GM13976 (cell line): ENCODE measurements at regions not wholly inside any gene's neighbourhood (a gene's known extent, or its start where the extent isn't known, plus 50 kb on each side); places are given as distances from the start of the nearest gene placed in this dataset.

Experiments
- DNase-seq: peaks from one replicate; pipeline ENCODE4 v3.0.0; 2012; ENCODE audit warnings: low spot score
- in situ Hi-C: fragments of 300-500 bp; cut with MboI; formaldehyde crosslinking; loops from one replicate; pipeline ENCODE4 v1.12.0; 2022; ENCODE audit warnings: low sequenced_read_pairs, mixed read lengths, inconsistent platforms; ENCODE audit not compliant: unreplicated experiment
- TF ChIP-seq, protein P1 (sequence below): IDR thresholded peaks from 2 replicates; pipeline ENCODE4 v1.5.1; 2012; ENCODE audit warnings: borderline replicate concordance, mild to moderate bottlenecking; ENCODE audit not compliant: insufficient read depth; ENCODE audit errors: extremely low read depth, missing control alignments, control extremely low read depth

DNA sequence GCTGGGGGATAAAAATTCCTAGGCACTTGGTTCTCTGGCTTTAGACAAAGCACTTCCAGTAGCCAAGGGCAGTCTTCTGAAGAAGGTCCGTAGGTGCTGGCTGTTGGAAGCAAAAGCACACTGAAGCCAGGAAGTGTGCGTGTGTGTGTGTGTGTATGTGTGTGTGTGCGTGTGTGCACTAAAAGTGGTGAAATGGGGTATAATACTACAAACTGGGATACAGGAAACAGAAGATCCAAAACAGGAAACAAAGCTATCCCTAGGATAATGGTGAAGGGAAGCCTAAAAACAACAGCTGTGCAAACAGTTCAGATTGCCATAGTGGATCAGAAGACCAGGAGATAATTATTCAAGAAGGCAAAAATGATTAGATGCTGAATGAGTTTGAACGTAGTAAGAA, 103.4 kb downstream of the IL20RB start:
- TF ChIP-seq, protein P1, sequence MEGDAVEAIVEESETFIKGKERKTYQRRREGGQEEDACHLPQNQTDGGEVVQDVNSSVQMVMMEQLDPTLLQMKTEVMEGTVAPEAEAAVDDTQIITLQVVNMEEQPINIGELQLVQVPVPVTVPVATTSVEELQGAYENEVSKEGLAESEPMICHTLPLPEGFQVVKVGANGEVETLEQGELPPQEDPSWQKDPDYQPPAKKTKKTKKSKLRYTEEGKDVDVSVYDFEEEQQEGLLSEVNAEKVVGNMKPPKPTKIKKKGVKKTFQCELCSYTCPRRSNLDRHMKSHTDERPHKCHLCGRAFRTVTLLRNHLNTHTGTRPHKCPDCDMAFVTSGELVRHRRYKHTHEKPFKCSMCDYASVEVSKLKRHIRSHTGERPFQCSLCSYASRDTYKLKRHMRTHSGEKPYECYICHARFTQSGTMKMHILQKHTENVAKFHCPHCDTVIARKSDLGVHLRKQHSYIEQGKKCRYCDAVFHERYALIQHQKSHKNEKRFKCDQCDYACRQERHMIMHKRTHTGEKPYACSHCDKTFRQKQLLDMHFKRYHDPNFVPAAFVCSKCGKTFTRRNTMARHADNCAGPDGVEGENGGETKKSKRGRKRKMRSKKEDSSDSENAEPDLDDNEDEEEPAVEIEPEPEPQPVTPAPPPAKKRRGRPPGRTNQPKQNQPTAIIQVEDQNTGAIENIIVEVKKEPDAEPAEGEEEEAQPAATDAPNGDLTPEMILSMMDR, result no peak
- DNase-seq, result no peak
- in situ Hi-C loops, result no loop called here

DNA sequence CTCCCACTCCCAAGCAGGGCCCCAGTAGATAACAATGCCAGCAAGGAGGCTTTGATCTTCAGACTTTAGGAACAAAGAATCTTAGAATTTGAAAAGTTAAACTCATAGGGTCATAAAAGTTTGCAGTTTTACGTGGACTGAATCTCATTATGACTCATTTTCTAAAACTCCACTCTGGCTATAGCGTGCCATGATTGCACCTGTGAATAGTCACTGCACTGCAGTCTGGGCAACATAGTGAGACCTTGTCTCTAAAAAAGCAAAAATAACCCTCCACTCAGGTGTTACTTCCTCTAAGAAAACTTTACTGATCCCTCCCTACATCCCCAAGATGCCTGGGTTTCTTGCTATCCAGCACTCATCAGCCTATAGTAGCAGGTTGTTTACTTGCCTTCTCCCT, 104.5 kb downstream of the IL20RB start:
- in situ Hi-C loops, result no loop called here
- TF ChIP-seq, protein P1, result no peak

DNA sequence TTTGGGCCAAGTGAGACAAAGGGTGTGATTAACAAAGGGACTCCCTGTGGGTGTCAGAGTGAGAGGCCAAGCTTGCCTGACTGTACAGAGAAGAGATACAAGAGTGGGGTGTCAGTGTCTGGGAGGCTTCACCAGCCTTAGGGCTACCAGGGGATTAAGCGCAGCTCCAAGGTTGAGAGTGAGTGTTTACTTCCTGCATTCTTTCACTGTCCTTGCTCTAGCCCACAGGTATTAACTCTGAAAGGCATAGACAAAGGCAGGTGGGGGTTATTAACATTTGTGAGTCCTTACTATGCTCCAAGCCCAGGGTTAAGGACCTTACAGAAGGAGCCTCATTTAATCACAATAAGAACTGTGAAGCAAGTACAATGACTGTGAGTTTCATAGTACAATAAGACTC, 107.6 kb downstream of the IL20RB start:
- TF ChIP-seq, protein P1, result no peak
- no peak for DNase-seq
- in situ Hi-C loops, result no loop called here

More for the DNA sequence above, 104.5 kb downstream of the IL20RB start:
- DNase-seq, result no peak

DNA sequence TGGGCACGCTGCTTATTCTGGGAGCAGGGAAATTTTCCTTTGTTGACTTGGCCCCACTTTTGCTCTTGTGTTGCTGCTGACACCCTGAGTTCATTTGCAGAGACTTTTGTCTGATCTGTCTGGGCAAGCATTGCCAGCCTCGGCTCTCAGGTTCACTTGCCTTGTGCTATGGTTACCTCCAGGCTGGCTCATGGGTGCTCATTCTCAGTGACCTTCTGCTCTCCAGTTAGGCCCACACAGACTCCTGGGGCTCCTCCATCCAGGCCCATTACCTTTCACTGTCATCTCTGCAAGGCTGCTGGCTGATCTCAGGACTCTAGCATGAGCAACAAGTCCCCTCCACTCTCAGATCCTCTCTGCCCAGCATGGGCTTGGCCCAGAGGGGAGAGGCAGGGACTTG, 108.3 kb downstream of the IL20RB start:
- in situ Hi-C loops, result no loop called here
- no peak for DNase-seq
- TF ChIP-seq, protein P1, result no peak

DNA sequence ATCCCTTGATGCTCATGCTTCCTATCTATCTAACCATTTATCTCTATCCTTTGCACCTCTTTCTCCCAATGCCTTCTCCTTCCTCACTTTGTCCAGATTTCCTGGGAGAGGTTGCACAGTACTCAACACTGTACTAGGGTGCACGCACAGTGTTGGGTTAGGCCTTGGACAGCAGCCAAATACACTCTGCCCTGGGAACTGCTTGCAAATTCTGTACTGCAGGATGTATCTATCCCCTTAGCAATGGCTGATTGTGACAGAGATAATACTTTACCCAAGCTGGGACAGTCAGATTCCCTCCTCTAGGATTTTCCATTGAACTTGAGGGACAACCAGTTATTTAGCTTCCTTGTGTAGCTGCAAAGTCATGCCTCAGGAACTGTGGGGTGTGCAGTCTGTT, 113.3 kb downstream of the IL20RB start:
- in situ Hi-C loops, result no loop called here
- no peak for DNase-seq
- TF ChIP-seq, protein P1, result no peak

DNA sequence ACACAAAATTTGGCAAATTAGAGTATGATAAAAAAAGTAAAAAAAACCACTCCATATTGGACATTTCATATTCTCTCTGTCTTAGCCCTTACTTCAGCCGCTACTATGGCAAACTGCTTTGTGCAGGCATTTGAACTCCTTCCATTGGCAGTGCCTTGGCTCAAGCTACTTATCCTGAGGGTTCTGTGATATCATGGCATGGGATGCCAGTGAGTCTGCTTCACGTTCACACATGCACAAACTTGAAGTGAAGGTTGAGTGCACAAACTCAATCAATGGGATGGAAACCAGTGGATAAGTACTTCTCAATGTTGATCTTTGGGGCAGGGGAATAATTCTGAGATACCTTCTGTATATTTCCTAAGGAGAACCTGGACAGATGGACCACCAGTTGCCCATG, 117.2 kb downstream of the IL20RB start:
- TF ChIP-seq, protein P1, result no peak
- in situ Hi-C loops, result no loop called here
- DNase-seq, result no peak

DNA sequence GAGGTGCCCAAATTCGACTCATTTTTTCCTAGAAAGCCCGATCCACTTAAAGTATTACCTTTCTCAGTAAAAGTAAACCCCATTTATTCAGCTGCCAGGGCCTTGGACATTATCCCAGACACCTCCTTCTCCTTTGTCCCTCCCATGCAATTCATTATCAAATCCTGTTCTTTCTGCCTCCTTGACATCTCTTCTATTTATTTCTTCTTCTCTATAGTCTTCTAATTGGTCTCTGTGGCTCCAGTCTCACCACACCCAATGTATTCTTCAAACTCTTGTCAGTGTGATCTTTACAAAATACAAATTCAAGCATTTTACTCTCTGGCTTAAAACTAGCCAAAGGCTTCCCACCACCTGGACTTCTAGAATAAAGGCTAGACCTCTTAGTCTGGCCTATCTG, 120.3 kb downstream of the IL20RB start:
- in situ Hi-C loops, result no loop called here
- no peak for DNase-seq
- TF ChIP-seq, protein P1, result no peak
